ENCODE measurements at regions not wholly inside any gene's neighbourhood (a gene's known extent, or its start where the extent isn't known, plus 50 kb on each side); places are given as distances from the start of the nearest gene placed in this dataset.

GRCh38 chr17:73719588-73720071, 75.4 kb upstream of the SDK2 start:
- TF ChIP-seq, protein P1, sequence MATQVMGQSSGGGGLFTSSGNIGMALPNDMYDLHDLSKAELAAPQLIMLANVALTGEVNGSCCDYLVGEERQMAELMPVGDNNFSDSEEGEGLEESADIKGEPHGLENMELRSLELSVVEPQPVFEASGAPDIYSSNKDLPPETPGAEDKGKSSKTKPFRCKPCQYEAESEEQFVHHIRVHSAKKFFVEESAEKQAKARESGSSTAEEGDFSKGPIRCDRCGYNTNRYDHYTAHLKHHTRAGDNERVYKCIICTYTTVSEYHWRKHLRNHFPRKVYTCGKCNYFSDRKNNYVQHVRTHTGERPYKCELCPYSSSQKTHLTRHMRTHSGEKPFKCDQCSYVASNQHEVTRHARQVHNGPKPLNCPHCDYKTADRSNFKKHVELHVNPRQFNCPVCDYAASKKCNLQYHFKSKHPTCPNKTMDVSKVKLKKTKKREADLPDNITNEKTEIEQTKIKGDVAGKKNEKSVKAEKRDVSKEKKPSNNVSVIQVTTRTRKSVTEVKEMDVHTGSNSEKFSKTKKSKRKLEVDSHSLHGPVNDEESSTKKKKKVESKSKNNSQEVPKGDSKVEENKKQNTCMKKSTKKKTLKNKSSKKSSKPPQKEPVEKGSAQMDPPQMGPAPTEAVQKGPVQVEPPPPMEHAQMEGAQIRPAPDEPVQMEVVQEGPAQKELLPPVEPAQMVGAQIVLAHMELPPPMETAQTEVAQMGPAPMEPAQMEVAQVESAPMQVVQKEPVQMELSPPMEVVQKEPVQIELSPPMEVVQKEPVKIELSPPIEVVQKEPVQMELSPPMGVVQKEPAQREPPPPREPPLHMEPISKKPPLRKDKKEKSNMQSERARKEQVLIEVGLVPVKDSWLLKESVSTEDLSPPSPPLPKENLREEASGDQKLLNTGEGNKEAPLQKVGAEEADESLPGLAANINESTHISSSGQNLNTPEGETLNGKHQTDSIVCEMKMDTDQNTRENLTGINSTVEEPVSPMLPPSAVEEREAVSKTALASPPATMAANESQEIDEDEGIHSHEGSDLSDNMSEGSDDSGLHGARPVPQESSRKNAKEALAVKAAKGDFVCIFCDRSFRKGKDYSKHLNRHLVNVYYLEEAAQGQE (IDR thresholded peaks at IDR 0.05; ENCODE audit: insufficient read depth in 1 of 2, low read depth in 2 of 2, low read length in 2 of 2): no peak
- TF ChIP-seq FOXP2 (optimal IDR thresholded peaks at IDR 0.05; ENCODE audit: borderline replicate concordance, extremely low read depth, extremely low read length, insufficient read depth): no peak
- no peak for TF ChIP-seq SIN3A (IDR thresholded peaks at IDR 0.05; ENCODE audit: borderline replicate concordance, insufficient read depth, low read length)
- TF ChIP-seq TAF1 (IDR thresholded peaks at IDR 0.05; ENCODE audit: borderline replicate concordance, insufficient read depth, low read length): no peak
- no peak for TF ChIP-seq POLR2AphosphoS5 (IDR thresholded peaks at IDR 0.05; ENCODE audit: low read depth, low read length)

DNA sequence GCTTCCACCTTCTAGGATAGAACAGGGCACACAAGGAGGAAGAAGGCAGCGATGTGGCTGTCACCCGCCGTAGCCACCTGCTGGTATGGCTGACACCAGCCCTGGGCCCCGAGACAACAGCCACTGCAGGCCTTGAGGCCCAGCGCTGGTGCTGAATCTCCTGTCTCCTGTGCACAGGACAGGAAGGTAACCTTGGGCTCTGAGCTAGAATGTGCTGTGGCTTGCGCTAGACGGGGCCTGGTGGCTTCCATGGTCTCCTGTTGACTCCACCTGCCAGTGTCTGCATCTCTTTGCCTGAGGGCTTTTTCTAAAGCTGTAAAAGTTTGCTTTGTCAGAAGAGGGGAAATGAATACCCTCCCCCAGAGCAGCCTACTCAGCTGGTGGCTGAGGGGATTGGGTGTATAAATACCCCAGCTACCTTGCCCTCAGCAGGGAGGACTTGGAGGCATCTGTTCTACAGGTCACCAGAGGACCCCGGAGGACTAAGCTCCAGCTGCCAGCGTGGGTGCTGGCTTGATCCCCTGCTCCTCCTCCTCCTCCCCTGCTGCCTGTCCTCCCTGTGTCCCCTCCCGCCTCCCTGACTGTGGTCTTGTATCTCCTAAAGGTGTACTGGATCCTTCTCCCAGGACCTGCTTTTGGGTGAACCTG, 76.1 kb upstream of the SDK2 start:
- TF ChIP-seq SIN3A (IDR thresholded peaks at IDR 0.05; ENCODE audit: borderline replicate concordance, insufficient read depth, low read length) (no peak), FOXP2 (optimal IDR thresholded peaks at IDR 0.05; ENCODE audit: borderline replicate concordance, extremely low read depth, extremely low read length, insufficient read depth) (no peak), TAF1 (IDR thresholded peaks at IDR 0.05; ENCODE audit: borderline replicate concordance, insufficient read depth, low read length) (no peak)
- TF ChIP-seq, protein P1 (IDR thresholded peaks at IDR 0.05; ENCODE audit: insufficient read depth in 1 of 2, low read depth in 2 of 2, low read length in 2 of 2): no peak

DNA sequence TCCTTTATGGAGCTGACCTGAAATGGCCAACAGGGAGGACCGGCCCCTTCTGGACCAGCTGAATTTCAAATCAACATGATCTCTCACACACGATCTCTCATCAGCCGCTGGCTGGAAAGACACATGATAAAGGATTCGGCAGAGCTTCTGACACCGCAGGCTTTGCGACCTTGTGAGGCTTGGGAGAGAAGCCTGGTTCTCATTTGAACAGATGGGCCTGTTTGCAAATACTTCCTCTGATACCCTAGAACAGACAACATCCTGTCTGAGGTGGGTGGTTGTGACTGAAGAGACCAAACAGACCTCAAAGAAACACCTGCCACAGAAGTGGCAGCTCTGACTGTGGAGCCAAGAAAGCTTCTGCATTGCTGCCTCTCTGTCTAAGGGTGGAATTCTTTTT, 77.9 kb upstream of the SDK2 start:
- TF ChIP-seq SIN3A (IDR thresholded peaks at IDR 0.05; ENCODE audit: borderline replicate concordance, insufficient read depth, low read length) (no peak), FOXP2 (optimal IDR thresholded peaks at IDR 0.05; ENCODE audit: borderline replicate concordance, extremely low read depth, extremely low read length, insufficient read depth) (no peak)
- TF ChIP-seq, protein P1 (IDR thresholded peaks at IDR 0.05; ENCODE audit: insufficient read depth in 1 of 2, low read depth in 2 of 2, low read length in 2 of 2): no peak

- TF ChIP-seq TAF1 (IDR thresholded peaks at IDR 0.05; ENCODE audit: borderline replicate concordance, insufficient read depth, low read length): no peak
- no peak for TF ChIP-seq POLR2AphosphoS5 (IDR thresholded peaks at IDR 0.05; ENCODE audit: low read depth, low read length)
- no peak for TF ChIP-seq SIN3A (IDR thresholded peaks at IDR 0.05; ENCODE audit: borderline replicate concordance, insufficient read depth, low read length)
Observed at GRCh38 chr17:73723317-73723716, 79.1 kb upstream of the SDK2 start.

DNA sequence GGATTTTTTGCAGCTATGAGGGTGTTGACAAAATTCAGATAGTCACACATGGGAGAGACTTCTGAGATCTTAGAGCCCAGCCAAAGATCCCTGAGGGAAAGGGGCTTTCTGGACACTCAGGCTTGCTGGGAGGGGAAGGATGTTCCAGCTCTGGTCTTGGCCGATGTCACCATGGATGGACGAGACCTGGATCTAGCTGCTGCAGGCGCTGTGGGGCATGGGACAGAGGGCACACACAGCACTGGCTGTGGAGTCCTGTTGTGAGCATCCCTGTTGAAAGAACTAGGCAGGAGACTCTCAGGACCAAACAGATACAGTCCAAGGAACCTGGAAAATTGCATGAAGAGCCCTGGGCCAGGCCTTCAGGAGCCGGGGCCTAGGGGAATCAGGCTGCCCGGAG, 80.1 kb upstream of the SDK2 start:
- TF ChIP-seq FOXP2 (optimal IDR thresholded peaks at IDR 0.05; ENCODE audit: borderline replicate concordance, extremely low read depth, extremely low read length, insufficient read depth) (no peak), POLR2AphosphoS5 (IDR thresholded peaks at IDR 0.05; ENCODE audit: low read depth, low read length) (no peak), SIN3A (IDR thresholded peaks at IDR 0.05; ENCODE audit: borderline replicate concordance, insufficient read depth, low read length) (no peak), TAF1 (IDR thresholded peaks at IDR 0.05; ENCODE audit: borderline replicate concordance, insufficient read depth, low read length) (no peak)
- TF ChIP-seq, protein P1 (IDR thresholded peaks at IDR 0.05; ENCODE audit: insufficient read depth in 1 of 2, low read depth in 2 of 2, low read length in 2 of 2): no peak

Measured in PFSK-1 (cell line).